Tibial nerve (tissue), 4 donors: ENCODE measurements at regions not wholly inside any gene's neighbourhood (a gene's known extent, or its start where the extent isn't known, plus 50 kb on each side); places are given as distances from the start of the nearest gene placed in this dataset.

Experiments used
- DNase-seq, 2 donors: peaks; one replicate each; pipeline ENCODE4 v3.0.0-alpha.2; 2019; ENCODE audit warnings: low spot score in 2 of 2
- H3K27ac ChIP-seq, 4 donors: fragments of 200-600 bp; sonication (generic) in 3 of 4; one replicate each; pipeline ENCODE4 v1.5.1; 2017 to 2019; ENCODE audit warnings: mild to moderate bottlenecking in 1 of 4
- H3K27me3 ChIP-seq, 2 donors: fragments of 200-600 bp; sonication (generic) in 1 of 2; one replicate each; pipeline versions ENCODE4 v1.5.1 to v1.6.0; 2017 to 2019
- H3K36me3 ChIP-seq, 3 donors: fragments of 200-600 bp; sonication (generic); one replicate each; pipeline ENCODE4 v1.5.1; 2018 to 2019
- H3K4me1 ChIP-seq, 4 donors: fragments of 200-600 bp; sonication (generic) in 3 of 4; one replicate each; pipeline ENCODE4 v1.5.1; 2017 to 2019
- H3K4me3 ChIP-seq, 4 donors: fragments of 200-600 bp; sonication (generic) in 3 of 4; one replicate each; pipeline ENCODE4 v1.5.1; 2017 to 2019; ENCODE audit warnings: mild to moderate bottlenecking in 1 of 4, moderate library complexity in 1 of 4
- H3K9me3 ChIP-seq, 4 donors: fragments of 200-600 bp; sonication (generic) in 3 of 4; one replicate each; pipeline ENCODE4 v1.5.1; 2017 to 2019
- EP300 ChIP-seq, 2 donors: sonication (generic); formaldehyde crosslinking; IDR thresholded peaks; one replicate each; pipeline ENCODE4 v1.6.1; 2017; ENCODE audit warnings: antibody characterized with exemption in 2 of 2, mild to moderate bottlenecking in 1 of 2
- POLR2A ChIP-seq, 2 donors: fragments of 450-650 bp; IDR thresholded peaks; one replicate each; pipeline ENCODE4 v1.6.1; 2017; ENCODE audit warnings: antibody characterized with exemption in 2 of 2, mild to moderate bottlenecking in 2 of 2, moderate library complexity in 2 of 2
- WGBS, 2 donors: methylation state at CpG; one replicate each; pipeline ENCODE4 v1.1.5; 2018; 5-methylcytosine and 5-hydroxymethylcytosine counted together
- TF ChIP-seq, protein P1 (sequence below), 5 experiments: fragments of 200-600 bp in 3 of 5; fragments of 450-650 bp in 2 of 5; sonication (generic) in 3 of 5; IDR thresholded peaks; one replicate each; pipeline ENCODE4 v1.5.1; 2016 to 2019; ENCODE audit warnings: antibody characterized with exemption in 5 of 5, mild to moderate bottlenecking in 3 of 5, moderate library complexity in 2 of 5

DNA sequence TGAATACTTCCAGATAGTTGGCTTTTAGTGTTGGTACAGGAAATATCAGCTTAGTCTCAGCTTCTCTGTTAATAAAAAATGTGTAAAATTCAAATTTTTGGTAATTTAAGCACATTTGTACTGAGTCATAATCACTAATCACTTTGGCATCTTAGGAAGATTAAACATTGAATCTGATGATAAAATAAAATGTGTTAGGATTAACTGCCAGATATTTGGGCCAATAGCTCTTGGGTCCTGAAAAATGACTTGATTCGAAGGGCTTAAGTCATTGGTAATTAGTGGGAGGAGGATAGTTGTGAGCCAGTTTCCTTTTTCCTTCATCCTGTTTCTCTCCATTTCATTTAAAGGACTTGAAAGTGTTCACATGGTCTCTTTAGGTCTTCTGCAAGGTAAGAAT lies 426.1 kb downstream of the RFPL4B start:
- no peak overlapping the region for H3K27ac ChIP-seq
- 0% methylated on average over 1 of the region's 1 CpG for WGBS, 2 donors
- peaks cover 0 to 2% (median 0%) of the 10 kb centered on the region in 4 donors for H3K9me3 ChIP-seq
- no peaks in the 10 kb centered on the region for H3K4me1 ChIP-seq
- no peak for DNase-seq
- TF ChIP-seq POLR2A (IDR thresholded peaks at IDR 0.05): no peak
- no peak for TF ChIP-seq EP300 (IDR thresholded peaks at IDR 0.05)
- TF ChIP-seq, protein P1, sequence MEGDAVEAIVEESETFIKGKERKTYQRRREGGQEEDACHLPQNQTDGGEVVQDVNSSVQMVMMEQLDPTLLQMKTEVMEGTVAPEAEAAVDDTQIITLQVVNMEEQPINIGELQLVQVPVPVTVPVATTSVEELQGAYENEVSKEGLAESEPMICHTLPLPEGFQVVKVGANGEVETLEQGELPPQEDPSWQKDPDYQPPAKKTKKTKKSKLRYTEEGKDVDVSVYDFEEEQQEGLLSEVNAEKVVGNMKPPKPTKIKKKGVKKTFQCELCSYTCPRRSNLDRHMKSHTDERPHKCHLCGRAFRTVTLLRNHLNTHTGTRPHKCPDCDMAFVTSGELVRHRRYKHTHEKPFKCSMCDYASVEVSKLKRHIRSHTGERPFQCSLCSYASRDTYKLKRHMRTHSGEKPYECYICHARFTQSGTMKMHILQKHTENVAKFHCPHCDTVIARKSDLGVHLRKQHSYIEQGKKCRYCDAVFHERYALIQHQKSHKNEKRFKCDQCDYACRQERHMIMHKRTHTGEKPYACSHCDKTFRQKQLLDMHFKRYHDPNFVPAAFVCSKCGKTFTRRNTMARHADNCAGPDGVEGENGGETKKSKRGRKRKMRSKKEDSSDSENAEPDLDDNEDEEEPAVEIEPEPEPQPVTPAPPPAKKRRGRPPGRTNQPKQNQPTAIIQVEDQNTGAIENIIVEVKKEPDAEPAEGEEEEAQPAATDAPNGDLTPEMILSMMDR (IDR thresholded peaks at IDR 0.05): no peak
- no peaks in the 10 kb centered on the region for H3K36me3 ChIP-seq
- H3K27me3 ChIP-seq: no peaks in the 10 kb centered on the region
- H3K4me3 ChIP-seq: no peak overlapping the region

DNA sequence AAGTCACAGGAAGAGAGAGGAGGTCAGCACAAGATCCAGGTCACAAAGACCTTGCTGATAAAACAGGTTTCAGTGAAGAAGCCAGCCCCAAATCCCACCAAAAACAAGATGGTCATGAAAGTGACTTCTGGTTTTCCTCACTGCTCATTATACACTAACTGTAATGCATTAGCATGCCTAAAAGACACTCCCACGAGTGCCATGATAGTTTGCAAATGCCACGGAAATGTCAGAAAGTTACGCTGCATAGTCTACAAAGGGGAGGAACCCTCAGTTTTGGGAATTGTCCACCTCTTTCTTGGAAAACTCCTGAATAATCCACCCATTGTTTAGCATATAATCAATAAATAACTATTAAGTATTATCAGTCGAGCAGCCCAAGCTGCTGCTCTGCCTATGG lies 427.2 kb downstream of the RFPL4B start:
- TF ChIP-seq EP300 (IDR thresholded peaks at IDR 0.05) (no peak), POLR2A (IDR thresholded peaks at IDR 0.05) (no peak)
- TF ChIP-seq, protein P1 (IDR thresholded peaks at IDR 0.05): no peak
- H3K4me1 ChIP-seq: no peaks in the 10 kb centered on the region

DNA sequence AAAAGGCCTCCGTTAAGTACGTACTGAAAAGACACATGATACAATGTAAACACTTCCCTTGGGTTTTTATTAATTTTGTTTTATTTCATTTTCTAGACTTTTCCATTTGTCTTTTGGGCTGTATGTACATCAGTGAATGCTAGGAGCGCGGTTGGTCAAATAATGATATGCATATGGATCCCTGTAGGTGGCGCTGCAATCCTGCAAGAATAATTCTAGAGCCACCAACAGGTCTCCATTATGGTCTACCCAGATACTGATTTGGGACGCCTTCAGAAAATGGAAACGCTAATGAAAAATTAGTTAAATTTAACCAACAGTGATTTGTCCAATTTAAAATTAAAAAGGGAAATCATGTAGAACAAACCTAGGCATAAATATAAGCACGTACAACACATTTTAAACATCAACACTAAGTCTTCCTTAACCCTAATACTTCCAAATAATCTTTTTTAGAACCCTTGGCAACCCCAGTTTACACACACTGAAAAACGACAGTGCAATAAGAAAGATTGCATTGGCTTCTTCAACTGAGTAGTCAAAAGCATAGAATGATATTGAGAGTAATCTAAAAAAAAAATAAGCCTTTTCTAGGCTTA lies 433.5 kb downstream of the RFPL4B start:
- 18 to 23% methylated on average over 9 of the region's 9 CpGs for WGBS, 2 donors
- H3K36me3 ChIP-seq: no peaks in the 10 kb centered on the region
- H3K4me1 ChIP-seq: peaks cover 0 to 12% (median 0%) of the 10 kb centered on the region in 4 donors
- H3K27me3 ChIP-seq: no peaks in the 10 kb centered on the region
- H3K27ac ChIP-seq: peak overlapping the region in 2 of 4 donors; percentile 51 to 74
- no peaks in the 10 kb centered on the region for H3K9me3 ChIP-seq
- peak; percentile 49 to 80 for DNase-seq
- TF ChIP-seq EP300 (IDR thresholded peaks at IDR 0.05) (peak in 1 of 2 donors; percentile 54), POLR2A (IDR thresholded peaks at IDR 0.05) (no peak)
- TF ChIP-seq, protein P1 (IDR thresholded peaks at IDR 0.05): peak; percentile 73 to 87 (median 80)
- no peak overlapping the region for H3K4me3 ChIP-seq

More for the DNA sequence above, 427.2 kb downstream of the RFPL4B start:
- H3K9me3 ChIP-seq: no peaks in the 10 kb centered on the region
- H3K27ac ChIP-seq: no peak overlapping the region
- no peak overlapping the region for H3K4me3 ChIP-seq
- DNase-seq: no peak
- WGBS, 2 donors: 76 to 84% methylated on average over 4 of the region's 4 CpGs
- H3K27me3 ChIP-seq: no peaks in the 10 kb centered on the region
- no peaks in the 10 kb centered on the region for H3K36me3 ChIP-seq

DNA sequence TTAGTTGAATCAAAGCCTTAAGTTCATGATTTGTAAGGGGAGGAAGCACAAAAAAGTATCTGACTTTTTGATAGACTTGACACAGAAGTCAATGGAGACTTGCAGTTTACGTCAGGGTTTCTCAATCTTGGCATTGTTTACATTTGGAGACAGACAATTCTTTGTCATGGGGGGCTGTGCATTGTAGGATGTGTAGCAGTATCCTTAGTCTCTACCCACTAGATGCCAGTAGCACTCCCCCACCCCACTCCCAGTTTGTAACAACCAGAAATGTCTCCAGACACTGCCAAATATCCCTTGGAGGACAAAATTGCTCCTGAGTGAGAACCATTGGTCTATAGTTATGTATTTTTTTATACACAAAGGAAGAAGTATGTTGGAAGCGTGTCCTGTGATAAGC lies 434.1 kb downstream of the RFPL4B start:
- Histone ChIP-seq H3K27me3 (no peaks in the 10 kb centered on the region), H3K27ac (peak overlapping the region in 2 of 4 donors; percentile 51 to 74), H3K9me3 (no peaks in the 10 kb centered on the region), H3K4me3 (no peak overlapping the region), H3K4me1 (peaks cover 0 to 12% (median 0%) of the 10 kb centered on the region in 4 donors), H3K36me3 (no peaks in the 10 kb centered on the region)
- 35 to 48% methylated on average over 2 of the region's 2 CpGs for WGBS, 2 donors
- TF ChIP-seq POLR2A (IDR thresholded peaks at IDR 0.05) (no peak), EP300 (IDR thresholded peaks at IDR 0.05) (no peak)
- TF ChIP-seq, protein P1 (IDR thresholded peaks at IDR 0.05): no peak
- no peak for DNase-seq

DNA sequence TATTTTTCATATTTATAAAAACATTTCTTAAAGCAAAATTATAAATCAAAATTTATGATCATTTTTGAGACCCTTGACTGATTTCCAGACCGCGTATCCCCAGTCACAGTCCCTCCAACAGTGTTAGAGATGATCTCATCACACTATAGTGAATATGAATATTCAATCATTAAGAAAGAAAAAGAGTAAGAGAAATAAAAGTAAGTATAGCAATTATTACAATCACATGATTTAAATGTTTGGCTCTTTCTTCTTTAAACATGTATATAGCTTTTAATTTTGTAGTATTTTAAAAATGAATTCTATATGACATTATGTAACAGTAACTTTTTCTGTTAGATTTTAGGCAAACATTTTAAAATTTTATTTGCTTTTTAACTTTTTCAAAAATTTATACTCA lies 438.3 kb downstream of the RFPL4B start:
- Histone ChIP-seq H3K4me1 (peaks cover 0 to 12% (median 0%) of the 10 kb centered on the region in 4 donors), H3K27ac (peak overlapping the region in 1 of 4 donors; percentile 59), H3K9me3 (no peaks in the 10 kb centered on the region), H3K4me3 (no peak overlapping the region), H3K27me3 (no peaks in the 10 kb centered on the region), H3K36me3 (no peaks in the 10 kb centered on the region)
- WGBS, 2 donors: 84 to 91% methylated on average over 2 of the region's 2 CpGs
- TF ChIP-seq, protein P1 (IDR thresholded peaks at IDR 0.05): no peak
- TF ChIP-seq POLR2A (IDR thresholded peaks at IDR 0.05): no peak
- DNase-seq: no peak
